ENCODE measurements at regions not wholly inside any gene's neighbourhood (a gene's known extent, or its start where the extent isn't known, plus 50 kb on each side); places are given as distances from the start of the nearest gene placed in this dataset.

DNA sequence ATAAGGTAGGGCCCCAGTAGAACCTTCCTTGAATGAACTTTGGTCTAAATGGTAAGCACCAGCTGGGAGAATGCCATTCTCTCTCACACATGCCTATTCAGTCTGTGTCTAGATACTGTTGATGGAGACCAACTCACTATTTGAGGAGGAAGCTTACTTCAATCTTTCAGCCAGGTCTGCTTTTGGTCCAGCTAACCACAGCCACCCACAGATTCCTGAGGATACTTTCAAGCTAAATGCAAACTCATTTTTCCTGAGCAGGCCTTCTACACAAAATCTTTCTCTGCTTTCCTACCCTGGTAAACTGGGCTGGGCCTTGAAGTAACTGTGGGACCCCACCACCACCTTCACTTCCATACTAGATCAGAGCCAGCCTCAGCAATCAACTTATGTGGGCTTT is 76.9 kb upstream of the KLF3 start:
- TF ChIP-seq ZBTB21 (CRISPR knock-in tag; IDR thresholded peaks at IDR 0.05; ENCODE audit: borderline replicate concordance), result no peak
- TF ChIP-seq, protein P1, sequence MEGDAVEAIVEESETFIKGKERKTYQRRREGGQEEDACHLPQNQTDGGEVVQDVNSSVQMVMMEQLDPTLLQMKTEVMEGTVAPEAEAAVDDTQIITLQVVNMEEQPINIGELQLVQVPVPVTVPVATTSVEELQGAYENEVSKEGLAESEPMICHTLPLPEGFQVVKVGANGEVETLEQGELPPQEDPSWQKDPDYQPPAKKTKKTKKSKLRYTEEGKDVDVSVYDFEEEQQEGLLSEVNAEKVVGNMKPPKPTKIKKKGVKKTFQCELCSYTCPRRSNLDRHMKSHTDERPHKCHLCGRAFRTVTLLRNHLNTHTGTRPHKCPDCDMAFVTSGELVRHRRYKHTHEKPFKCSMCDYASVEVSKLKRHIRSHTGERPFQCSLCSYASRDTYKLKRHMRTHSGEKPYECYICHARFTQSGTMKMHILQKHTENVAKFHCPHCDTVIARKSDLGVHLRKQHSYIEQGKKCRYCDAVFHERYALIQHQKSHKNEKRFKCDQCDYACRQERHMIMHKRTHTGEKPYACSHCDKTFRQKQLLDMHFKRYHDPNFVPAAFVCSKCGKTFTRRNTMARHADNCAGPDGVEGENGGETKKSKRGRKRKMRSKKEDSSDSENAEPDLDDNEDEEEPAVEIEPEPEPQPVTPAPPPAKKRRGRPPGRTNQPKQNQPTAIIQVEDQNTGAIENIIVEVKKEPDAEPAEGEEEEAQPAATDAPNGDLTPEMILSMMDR (IDR thresholded peaks at IDR 0.05), result no peak
- TF ChIP-seq, protein P2, sequence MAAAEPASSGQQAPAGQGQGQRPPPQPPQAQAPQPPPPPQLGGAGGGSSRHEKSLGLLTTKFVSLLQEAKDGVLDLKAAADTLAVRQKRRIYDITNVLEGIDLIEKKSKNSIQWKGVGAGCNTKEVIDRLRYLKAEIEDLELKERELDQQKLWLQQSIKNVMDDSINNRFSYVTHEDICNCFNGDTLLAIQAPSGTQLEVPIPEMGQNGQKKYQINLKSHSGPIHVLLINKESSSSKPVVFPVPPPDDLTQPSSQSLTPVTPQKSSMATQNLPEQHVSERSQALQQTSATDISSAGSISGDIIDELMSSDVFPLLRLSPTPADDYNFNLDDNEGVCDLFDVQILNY (CRISPR knock-in tag; IDR thresholded peaks at IDR 0.05), result no peak
- TF ChIP-seq, protein P3, sequence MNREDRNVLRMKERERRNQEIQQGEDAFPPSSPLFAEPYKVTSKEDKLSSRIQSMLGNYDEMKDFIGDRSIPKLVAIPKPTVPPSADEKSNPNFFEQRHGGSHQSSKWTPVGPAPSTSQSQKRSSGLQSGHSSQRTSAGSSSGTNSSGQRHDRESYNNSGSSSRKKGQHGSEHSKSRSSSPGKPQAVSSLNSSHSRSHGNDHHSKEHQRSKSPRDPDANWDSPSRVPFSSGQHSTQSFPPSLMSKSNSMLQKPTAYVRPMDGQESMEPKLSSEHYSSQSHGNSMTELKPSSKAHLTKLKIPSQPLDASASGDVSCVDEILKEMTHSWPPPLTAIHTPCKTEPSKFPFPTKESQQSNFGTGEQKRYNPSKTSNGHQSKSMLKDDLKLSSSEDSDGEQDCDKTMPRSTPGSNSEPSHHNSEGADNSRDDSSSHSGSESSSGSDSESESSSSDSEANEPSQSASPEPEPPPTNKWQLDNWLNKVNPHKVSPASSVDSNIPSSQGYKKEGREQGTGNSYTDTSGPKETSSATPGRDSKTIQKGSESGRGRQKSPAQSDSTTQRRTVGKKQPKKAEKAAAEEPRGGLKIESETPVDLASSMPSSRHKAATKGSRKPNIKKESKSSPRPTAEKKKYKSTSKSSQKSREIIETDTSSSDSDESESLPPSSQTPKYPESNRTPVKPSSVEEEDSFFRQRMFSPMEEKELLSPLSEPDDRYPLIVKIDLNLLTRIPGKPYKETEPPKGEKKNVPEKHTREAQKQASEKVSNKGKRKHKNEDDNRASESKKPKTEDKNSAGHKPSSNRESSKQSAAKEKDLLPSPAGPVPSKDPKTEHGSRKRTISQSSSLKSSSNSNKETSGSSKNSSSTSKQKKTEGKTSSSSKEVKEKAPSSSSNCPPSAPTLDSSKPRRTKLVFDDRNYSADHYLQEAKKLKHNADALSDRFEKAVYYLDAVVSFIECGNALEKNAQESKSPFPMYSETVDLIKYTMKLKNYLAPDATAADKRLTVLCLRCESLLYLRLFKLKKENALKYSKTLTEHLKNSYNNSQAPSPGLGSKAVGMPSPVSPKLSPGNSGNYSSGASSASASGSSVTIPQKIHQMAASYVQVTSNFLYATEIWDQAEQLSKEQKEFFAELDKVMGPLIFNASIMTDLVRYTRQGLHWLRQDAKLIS (CRISPR knock-in tag; IDR thresholded peaks at IDR 0.05; ENCODE audit: borderline replicate concordance), result no peak
